ENCODE measurements at regions not wholly inside any gene's neighbourhood (a gene's known extent, or its start where the extent isn't known, plus 50 kb on each side); places are given as distances from the start of the nearest gene placed in this dataset.
"Not testable (repeated sequence)": the region's sequence is repeated elsewhere in the genome, so short reads cannot be mapped to it uniquely, and the experiment has no call there.

DNA sequence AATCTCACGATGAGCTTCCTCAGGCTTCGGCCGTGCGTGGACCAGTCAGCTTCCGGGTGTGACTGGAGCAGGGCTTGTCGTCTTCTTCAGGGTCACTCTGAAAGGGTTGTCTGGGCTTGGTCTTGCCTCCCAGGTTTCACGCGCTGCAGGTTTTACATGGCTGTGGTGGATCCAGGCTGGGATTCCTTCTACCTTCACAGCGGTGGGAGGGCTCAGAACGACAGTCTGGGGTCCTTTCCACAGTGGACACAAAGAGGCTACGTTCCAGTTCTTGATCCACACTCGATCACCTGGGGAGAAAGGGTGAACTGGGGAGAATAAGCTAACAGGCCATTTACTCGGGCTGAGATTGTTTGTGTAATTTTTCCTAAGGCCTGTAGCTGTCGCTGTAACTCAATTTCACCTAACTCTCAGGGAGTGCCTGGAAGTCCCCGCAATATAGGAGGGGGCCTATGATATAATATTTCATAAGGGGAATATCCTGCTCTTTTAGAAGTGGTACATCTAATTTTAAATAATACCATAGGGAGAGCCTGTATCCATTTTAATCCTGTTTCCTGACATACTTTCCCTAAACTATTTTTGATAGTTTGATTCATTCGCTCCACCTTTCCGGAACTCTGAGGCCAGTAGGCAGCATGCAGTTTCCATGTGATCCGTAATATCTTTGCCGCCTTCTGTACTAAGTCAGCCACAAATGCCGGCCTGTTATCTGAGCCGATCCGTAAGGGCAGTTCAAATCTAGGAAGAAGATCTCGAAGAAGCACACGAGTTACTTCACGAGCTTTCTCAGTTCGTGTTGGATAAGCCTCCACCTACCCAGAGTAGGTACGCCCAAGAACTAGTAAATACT, 97.4 kb upstream of the ZNF195 start:
- TF ChIP-seq, protein P1, sequence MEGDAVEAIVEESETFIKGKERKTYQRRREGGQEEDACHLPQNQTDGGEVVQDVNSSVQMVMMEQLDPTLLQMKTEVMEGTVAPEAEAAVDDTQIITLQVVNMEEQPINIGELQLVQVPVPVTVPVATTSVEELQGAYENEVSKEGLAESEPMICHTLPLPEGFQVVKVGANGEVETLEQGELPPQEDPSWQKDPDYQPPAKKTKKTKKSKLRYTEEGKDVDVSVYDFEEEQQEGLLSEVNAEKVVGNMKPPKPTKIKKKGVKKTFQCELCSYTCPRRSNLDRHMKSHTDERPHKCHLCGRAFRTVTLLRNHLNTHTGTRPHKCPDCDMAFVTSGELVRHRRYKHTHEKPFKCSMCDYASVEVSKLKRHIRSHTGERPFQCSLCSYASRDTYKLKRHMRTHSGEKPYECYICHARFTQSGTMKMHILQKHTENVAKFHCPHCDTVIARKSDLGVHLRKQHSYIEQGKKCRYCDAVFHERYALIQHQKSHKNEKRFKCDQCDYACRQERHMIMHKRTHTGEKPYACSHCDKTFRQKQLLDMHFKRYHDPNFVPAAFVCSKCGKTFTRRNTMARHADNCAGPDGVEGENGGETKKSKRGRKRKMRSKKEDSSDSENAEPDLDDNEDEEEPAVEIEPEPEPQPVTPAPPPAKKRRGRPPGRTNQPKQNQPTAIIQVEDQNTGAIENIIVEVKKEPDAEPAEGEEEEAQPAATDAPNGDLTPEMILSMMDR (conservative IDR thresholded peaks at IDR 0.05; ENCODE audit: low read length), result peak; percentile 37
- not testable (repeated sequence) for H3K4me3 ChIP-seq (ENCODE audit: low read length); DNase-seq (ENCODE audit: low read depth)

DNA sequence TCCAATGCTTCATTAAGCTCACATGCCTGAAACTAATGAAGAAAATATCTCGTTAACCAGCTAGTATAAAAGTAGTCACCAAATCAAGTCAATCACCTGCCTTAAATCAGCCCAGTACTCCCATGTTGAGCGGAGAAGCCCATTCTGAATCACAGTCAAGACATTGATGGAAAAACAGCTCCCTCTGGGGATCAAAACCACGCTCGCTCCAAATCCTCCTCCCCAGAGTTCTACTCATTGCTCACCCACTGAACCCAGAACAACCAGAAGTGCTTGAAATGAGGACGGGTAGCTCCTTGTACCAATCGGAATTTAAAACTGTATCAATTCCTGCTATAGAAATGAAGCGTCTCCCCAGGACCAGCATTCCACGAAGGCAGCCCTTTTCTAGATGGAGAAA, 90.0 kb upstream of the ZNF195 start:
- not testable (repeated sequence) for H3K4me3 ChIP-seq (ENCODE audit: low read length); DNase-seq (ENCODE audit: low read depth)

DNA sequence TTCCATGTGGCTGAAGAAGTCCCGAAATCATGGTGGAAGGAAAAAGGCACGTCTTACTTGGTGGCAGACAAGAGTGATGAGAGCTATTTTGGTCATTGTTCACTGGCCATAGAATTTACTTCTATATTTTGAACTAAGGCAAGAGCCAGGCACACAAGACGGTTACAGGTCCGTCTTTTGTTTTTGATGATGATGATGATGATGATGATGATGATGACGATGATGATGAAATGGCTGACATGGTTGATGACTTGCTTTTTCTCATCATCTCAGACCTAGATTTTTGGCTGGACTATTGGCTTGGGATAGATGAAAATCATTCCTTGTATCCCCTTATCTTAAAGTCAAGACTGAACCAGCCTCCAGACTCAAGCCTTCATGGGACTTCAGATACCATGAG, 88.7 kb upstream of the ZNF195 start:
- not testable (repeated sequence) for DNase-seq (ENCODE audit: low read depth); H3K4me3 ChIP-seq (ENCODE audit: low read length)

DNA sequence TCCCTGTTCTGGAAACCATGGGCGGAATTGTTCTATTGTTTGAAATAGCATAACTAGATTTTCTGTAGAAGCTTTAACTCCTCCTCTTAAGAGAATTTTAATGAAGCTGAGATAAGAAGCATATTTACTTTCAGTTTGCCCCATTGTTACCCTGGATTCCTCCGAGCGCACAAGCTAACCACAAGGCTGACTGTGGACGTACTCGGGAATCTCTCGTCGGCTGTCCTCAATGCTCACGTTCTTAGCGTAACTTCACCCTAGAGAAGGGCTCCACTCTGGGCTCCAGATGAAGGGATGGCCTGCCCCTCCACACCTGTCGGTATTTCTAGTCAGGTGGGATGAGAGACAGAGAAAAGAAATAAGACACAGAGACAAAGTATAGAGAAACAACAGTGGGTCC, 76.7 kb upstream of the ZNF195 start:
- H3K4me3 ChIP-seq (ENCODE audit: low read length); DNase-seq (ENCODE audit: low read depth): not testable (repeated sequence)

DNA sequence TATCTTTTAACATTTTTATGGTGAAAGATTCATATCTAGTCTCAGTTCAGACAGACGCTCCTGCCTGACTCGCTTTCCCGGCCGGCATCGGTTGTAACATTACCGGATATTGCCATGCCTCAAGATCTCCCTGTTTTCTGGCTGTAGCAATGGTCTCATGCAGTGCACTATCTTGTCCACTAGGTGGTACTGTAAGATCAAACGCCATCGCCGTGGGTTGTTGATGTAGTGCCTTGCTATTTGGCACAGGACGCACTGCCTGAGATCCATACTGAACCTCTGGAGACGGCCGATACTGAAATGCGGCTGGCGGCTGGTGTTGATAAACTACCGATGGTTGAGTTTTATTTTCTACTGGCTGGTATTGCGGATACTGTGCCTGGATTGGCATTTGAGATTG, 75.9 kb upstream of the ZNF195 start:
- not testable (repeated sequence) for H3K4me3 ChIP-seq (ENCODE audit: low read length)
- DNase-seq (ENCODE audit: low read depth), result peak; percentile 57
- TF ChIP-seq, protein P1 (conservative IDR thresholded peaks at IDR 0.05; ENCODE audit: low read length), result peak; percentile 56

DNA sequence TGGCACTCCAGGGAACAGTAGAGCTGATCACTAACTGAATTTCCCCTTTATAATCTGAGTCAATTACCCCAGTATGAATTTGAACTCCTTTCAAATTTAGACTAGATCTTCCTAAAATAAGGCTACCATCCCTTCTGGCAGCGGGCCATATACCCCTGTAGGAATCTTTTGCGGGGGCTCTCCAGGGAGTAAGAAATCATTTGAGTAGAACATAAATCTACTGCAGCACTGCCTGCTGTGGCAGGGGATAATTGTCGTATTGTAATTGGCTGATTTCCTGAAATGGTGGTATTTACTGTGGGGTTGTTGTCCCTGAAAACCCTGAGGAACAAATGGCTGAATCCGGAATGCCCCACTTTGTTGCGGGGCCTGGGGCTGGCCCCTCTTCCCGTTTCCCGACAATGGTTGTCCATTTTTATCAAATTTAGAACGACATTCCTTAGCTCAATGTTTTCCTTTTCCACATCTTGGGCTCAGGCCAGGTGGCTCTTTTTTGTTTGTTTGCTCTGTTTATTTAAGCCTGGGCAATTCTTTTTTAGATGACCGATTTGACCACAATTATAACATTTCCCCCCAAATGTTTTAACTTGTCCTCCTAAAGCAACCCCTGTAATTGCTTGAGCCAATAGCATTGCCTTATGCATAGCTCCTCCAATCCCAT, 74.8 kb upstream of the ZNF195 start:
- not testable (repeated sequence) for DNase-seq (ENCODE audit: low read depth); H3K4me3 ChIP-seq (ENCODE audit: low read length)

DNA sequence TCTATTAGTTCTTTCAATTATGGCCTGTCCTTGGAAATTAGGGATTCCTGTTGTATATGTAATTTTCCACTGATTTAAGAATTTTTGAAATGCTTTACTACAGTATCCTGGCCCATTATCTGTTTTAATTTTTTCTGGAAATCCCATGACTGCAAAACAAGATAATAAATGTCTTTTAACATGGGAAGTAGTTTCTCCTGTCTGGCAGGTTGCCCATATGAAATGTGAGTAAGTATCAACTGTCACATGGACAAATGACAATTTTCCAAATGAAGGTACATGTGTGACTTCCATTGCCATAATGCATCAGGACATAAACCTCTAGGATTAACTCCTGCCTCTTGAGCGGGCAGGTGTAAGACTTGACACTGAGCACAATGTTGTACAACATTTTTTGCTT, 71.9 kb upstream of the ZNF195 start:
- not testable (repeated sequence) for H3K4me3 ChIP-seq (ENCODE audit: low read length); DNase-seq (ENCODE audit: low read depth)

DNA sequence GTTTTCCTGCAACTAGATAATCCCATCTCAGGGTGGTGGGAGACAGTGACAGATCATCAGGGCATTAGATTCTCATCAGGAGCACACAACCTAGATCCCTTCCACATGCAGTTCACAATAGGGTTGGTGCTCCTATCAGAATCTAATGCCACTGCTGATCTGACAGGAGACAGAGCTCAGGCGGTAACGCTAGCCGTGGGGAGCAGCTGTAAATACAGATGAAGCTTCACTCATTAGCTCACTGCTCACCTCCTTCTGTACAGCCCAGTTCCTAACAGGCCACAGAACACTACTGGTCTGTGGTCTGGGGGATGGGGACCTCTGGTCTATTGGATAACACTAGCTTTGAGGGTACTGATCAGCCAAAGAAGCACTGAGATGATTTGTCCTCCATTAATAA, 66.6 kb upstream of the ZNF195 start:
- DNase-seq (ENCODE audit: low read depth); H3K4me3 ChIP-seq (ENCODE audit: low read length): not testable (repeated sequence)

DNA sequence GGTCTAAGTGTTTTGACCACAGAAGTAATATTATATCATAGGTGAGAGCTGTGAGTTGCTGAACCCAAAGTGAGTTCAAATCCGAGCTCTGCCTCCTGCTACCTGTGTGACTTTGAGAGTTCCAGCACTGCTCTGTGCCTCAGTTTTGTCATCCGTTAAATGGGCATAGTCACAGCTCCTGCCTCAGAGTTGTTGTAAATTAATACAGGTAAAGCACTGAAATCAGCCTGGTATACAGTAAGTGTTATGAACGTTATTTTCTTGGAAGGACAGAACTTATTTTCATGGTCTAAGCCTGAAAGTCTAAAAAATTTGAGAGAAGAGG, 65.4 kb upstream of the ZNF195 start:
- DNase-seq (ENCODE audit: low read depth), result not testable (repeated sequence)

DNA sequence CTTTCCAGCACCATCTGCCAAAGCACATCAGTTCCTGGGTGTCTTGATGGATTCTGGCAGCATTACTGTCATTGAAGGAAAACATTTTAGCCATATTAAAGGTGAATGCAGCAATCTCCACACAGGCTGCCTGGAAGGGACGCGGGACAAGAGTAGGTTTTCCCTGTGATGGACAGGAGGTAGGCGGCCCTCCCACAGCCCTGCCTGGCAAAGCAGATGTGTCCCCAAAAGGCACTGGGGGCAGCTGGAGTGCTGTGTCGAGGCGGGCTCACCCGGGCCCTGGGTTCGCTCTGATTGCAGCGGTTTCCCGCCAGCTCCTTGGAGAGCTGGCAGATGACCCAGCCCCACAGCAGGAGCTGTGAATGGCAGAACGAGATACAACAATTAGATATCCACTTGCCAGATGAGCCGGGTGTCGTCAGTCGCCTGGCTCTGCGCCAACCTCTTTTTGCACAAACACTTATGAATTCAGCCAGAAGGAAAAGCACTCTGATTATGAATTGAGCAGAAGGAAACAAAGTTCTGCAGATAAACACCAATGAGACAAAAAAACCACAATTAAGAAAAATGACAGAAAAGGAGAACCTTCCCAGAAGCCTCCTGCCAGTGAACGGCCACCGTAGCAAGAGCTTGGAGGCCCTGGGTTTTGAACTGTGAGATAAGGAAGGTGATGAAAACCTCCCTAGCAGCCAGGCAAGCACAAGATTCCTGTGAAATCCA, 64.9 kb upstream of the ZNF195 start:
- H3K4me3 ChIP-seq (ENCODE audit: low read length); DNase-seq (ENCODE audit: low read depth): not testable (repeated sequence)

More for the DNA sequence above, 65.4 kb upstream of the ZNF195 start:
- H3K4me3 ChIP-seq (ENCODE audit: low read length), result not testable (repeated sequence)

DNA sequence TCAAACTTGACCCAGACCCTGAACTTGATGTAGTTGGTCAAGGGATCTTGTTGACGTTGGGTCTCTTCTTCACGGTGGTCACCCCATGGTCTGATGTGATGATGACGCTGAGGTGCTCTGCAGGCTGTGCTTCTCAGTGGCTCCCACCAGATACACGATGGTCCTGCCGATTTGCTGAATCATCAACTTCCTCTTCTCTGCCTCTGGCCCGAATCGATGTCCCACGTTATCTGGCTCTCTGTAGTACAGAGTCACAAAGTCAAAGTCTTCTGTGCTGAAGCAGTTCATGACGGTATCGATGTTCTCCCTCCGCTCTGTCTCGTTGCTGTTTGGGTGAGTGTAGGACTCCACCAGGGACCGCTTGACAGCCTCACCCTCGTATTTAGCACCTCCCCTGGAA, 58.5 kb upstream of the ZNF195 start:
- not testable (repeated sequence) for H3K4me3 ChIP-seq (ENCODE audit: low read length); DNase-seq (ENCODE audit: low read depth)

DNA sequence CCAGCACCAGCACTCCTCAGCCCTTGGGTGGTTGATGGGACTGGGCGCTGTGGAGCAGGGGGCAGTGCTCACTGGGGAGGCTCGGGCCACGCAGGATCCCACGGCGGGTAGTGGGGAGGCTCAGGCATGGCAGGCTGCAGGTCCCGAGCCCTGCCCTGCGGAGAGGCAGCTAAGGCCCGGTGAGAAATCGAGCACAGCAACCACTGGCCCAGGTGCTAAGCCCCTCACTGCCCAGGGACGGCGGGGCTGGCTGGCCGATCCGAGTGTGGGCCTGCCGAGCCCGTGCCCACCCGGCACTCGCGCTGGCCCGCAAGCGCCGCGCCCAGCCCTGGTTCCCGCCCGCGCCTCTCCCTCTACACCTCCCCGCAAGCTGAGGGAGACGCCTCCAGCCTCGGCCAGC, 56.0 kb upstream of the ZNF195 start:
- TF ChIP-seq, protein P1 (conservative IDR thresholded peaks at IDR 0.05; ENCODE audit: low read length), result no peak
- H3K4me3 ChIP-seq (ENCODE audit: low read length), result no peak overlapping the region

DNA sequence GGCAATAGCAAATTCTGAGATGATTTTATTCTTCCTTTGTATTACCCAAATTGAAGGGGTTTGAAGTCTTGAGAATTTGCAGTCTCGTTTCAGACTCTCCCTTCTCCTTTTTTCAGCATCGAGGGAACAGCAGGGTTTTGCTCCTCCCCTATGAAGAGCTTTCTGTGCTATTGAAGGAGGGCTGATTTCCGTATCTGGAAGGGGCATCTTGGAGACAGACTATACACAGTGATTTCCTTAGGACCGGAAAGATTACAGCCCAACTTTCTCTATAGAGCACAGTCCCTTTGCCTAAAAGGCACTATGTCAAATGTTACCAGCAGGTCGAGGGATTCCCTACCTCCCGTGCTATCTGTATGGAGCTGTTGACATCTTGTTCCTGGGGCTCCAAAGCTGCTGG, 50.2 kb upstream of the ZNF195 start:
- H3K4me3 ChIP-seq (ENCODE audit: low read length); DNase-seq (ENCODE audit: low read depth): not testable (repeated sequence)

More for the DNA sequence above, 56.0 kb upstream of the ZNF195 start:
- DNase-seq (ENCODE audit: low read depth), result no peak
